HepG2 (cell line): ENCODE measurements at regions not wholly inside any gene's neighbourhood (a gene's known extent, or its start where the extent isn't known, plus 50 kb on each side); places are given as distances from the start of the nearest gene placed in this dataset.

ENCODE experiments used
- ATAC-seq: fragments of 200-7000 bp; cut with Tn5 transposase; 3 replicates; pipeline ENCODE4 v1.9.1; 2020; ENCODE audit warnings: mild to moderate bottlenecking, moderate library complexity
- BruUV-seq: library from RNA; stranded (reverse); fragments of 400-500 nt; replicated peaks from 2 replicates; lab custom pipeline; 2021; lab: Mats Ljungman, UMichigan
- CTCF ChIA-PET: fragments of 300-600 bp; formaldehyde crosslinking; extraction: SDS; loops from one replicate; lab custom pipeline; 2021; ENCODE audit warnings: low total read pairs, inconsistent platforms, low intra/inter-chr PET ratio; lab: Yijun Ruan, JAX
- POLR2A ChIA-PET: fragments of 350-600 bp; sonication (Branson Sonifier 250); formaldehyde crosslinking; loops from one replicate; lab custom pipeline; 2020; ENCODE audit warnings: antibody characterized with exemption, inconsistent platforms; lab: Yijun Ruan, JAX
- DNase-seq: peaks from one replicate; pipeline ENCODE4 v3.0.0-alpha.2; 2015; ENCODE audit warnings: low spot score
- FAIRE-seq: peaks from 3 replicates; lab custom pipeline; 2011; peaks lifted over from hg19 to GRCh38; lab: Jason Lieb, UNC
- H2AFZ ChIP-seq: one replicate; pipeline ENCODE4 v1.6.1; 2011; ENCODE audit warnings: low read length, inconsistent platforms
- H3K27ac ChIP-seq: fragments of 300-600 bp; 3 replicates; pipeline ENCODE4 v1.8.0; 2011; ENCODE audit warnings: mixed run types, mild to moderate bottlenecking, mixed read lengths, low read length, inconsistent platforms; ENCODE audit not compliant: insufficient read depth; ENCODE audit errors: extremely low read length
- H3K27me3 ChIP-seq, 2 experiments: fragments of 200-600 bp in 1 of 2; 2 replicates in 1 of 2; 3 replicates in 1 of 2; pipeline versions ENCODE4 v1.6.0 to v1.8.0; 2011; ENCODE audit warnings: low read length in 2 of 2, mild to moderate bottlenecking in 2 of 2, moderate library complexity in 2 of 2, inconsistent platforms in 1 of 2; ENCODE audit not compliant: insufficient read depth in 2 of 2, control insufficient read depth in 1 of 2
- H3K36me3 ChIP-seq, 2 experiments: fragments of 200-600 bp in 1 of 2; replicated peaks in 1 of 2; 2 replicates in 1 of 2; 3 replicates in 1 of 2; pipeline versions ENCODE4 v1.5.1 to v1.8.0; 2011; ENCODE audit warnings: low read length in 2 of 2, inconsistent platforms in 1 of 2; ENCODE audit not compliant: insufficient read depth in 2 of 2, control insufficient read depth in 1 of 2
- H3K4me1 ChIP-seq: 2 replicates; pipeline ENCODE4 v1.5.1; 2012; ENCODE audit warnings: low read length, inconsistent platforms; ENCODE audit not compliant: insufficient read depth
- H3K4me2 ChIP-seq: 2 replicates; pipeline ENCODE4 v1.6.0; 2011; ENCODE audit warnings: low read depth, low read length, inconsistent platforms
- H3K4me3 ChIP-seq, 3 experiments: fragments of 200-600 bp in 1 of 3; sonication (generic), shearing (Covaris generic) in 1 of 3; replicated peaks in 1 of 3; 2 replicates each; pipeline ENCODE4 v1.5.1; 2011 to 2016; ENCODE audit warnings: low read length in 3 of 3, inconsistent platforms in 2 of 3, low read depth in 2 of 3, mild to moderate bottlenecking in 2 of 3, control low read depth in 1 of 3, mixed read lengths in 1 of 3; ENCODE audit not compliant: insufficient read depth in 1 of 3
- H3K79me2 ChIP-seq: one replicate; pipeline ENCODE4 v1.6.1; 2011; ENCODE audit warnings: low read length, inconsistent platforms; ENCODE audit not compliant: insufficient read depth
- H3K9ac ChIP-seq: 2 replicates; pipeline ENCODE4 v1.6.0; 2011; ENCODE audit warnings: mild to moderate bottlenecking, low read depth, low read length, inconsistent platforms; ENCODE audit not compliant: insufficient read depth
- H3K9me3 ChIP-seq: 2 replicates; pipeline ENCODE4 v1.5.1; 2012; ENCODE audit warnings: mild to moderate bottlenecking, low read length
- H4K20me1 ChIP-seq: 2 replicates; pipeline ENCODE4 v1.6.0; 2011; ENCODE audit warnings: inconsistent platforms, mild to moderate bottlenecking, low read length, moderate library complexity; ENCODE audit not compliant: insufficient read depth
- ATRX ChIP-seq: sonication (generic); formaldehyde crosslinking; IDR thresholded peaks from 2 replicates; pipeline ENCODE4 v1.4.0; 2020; ENCODE audit warnings: missing genetic modification reagents, borderline replicate concordance
- JUN ChIP-seq: sonication (generic); formaldehyde crosslinking; IDR thresholded peaks from 2 replicates; pipeline ENCODE4 v1.4.0; 2020; ENCODE audit warnings: mild to moderate bottlenecking, missing genetic modification reagents
- MED1 ChIP-seq: sonication (generic); formaldehyde crosslinking; IDR thresholded peaks from 2 replicates; pipeline ENCODE4 v1.4.0; 2020; ENCODE audit warnings: missing genetic modification reagents
- RAD51 ChIP-seq: fragments of 450-650 bp; IDR thresholded peaks from 2 replicates; pipeline ENCODE4 v1.6.1; 2016; ENCODE audit warnings: borderline replicate concordance
- RELA ChIP-seq: sonication (generic); formaldehyde crosslinking; IDR thresholded peaks from 2 replicates; pipeline ENCODE4 v1.4.0; 2020; ENCODE audit warnings: missing genetic modification reagents
- REXO4 ChIP-seq: sonication (generic); formaldehyde crosslinking; IDR thresholded peaks from 2 replicates; pipeline ENCODE4 v1.8.0; 2022; ENCODE audit warnings: missing genetic modification reagents, mild to moderate bottlenecking, borderline replicate concordance
- RFX5 ChIP-seq: IDR thresholded peaks from 2 replicates; pipeline ENCODE4 v1.6.1; 2011; ENCODE audit warnings: low read depth, low read length, improper control_type of control experiment
- TFE3 ChIP-seq: IDR thresholded peaks from 2 replicates; pipeline ENCODE4 v1.6.1; 2016
- ZKSCAN1 ChIP-seq: fragments of 150-350 bp; IDR thresholded peaks from 2 replicates; pipeline ENCODE4 v1.6.1; 2014; ENCODE audit warnings: low read length
- ZNF17 ChIP-seq: sonication (generic); formaldehyde crosslinking; IDR thresholded peaks from 2 replicates; pipeline ENCODE4 v1.5.0; 2020; ENCODE audit warnings: mild to moderate bottlenecking, missing genetic modification reagents
- ZNF235 ChIP-seq: sonication (generic); formaldehyde crosslinking; IDR thresholded peaks from 2 replicates; pipeline ENCODE4 v1.8.1; 2023; ENCODE audit warnings: mild to moderate bottlenecking, missing genetic modification reagents, borderline replicate concordance
- ZNF281 ChIP-seq: sonication (generic); formaldehyde crosslinking; IDR thresholded peaks from 2 replicates; pipeline ENCODE4 v1.4.0; 2020; ENCODE audit warnings: missing genetic modification reagents, borderline replicate concordance
- ZNF619 ChIP-seq: sonication (generic); formaldehyde crosslinking; IDR thresholded peaks from 2 replicates; pipeline ENCODE4 v1.4.0; 2020; ENCODE audit warnings: mild to moderate bottlenecking, missing genetic modification reagents
- WGBS: methylation state at CpG from one replicate; pipeline ENCODE4 v1.1.6; 2017; ENCODE audit warnings: low lambda C conversion rate; 5-methylcytosine and 5-hydroxymethylcytosine counted together
- in situ Hi-C: cut with HindIII; loops from 2 replicates; pipeline ENCODE4 v1.10.0; 2017; ENCODE audit warnings: low pct_unique_long_range_greater_than_20kb; ENCODE audit not compliant: extremely low pct_ligation_motif_present
- intact Hi-C: fragments of 100-400 bp; cut with micrococcal nuclease; formaldehyde crosslinking; loops from one replicate; pipeline ENCODE4 v1.10.0; 2022; ENCODE audit not compliant: unreplicated experiment

GRCh38 chr3:16113704-16114103, 60.8 kb upstream of the GALNT15 start (continued):
- no peak for TF ChIP-seq ZNF281 (CRISPR knock-in tag)
- TF ChIP-seq ZNF619 (CRISPR knock-in tag), result no peak
- no peak for TF ChIP-seq ZKSCAN1
- TF ChIP-seq RELA (CRISPR knock-in tag), result no peak
- TF ChIP-seq JUN (CRISPR knock-in tag), result no peak
- TF ChIP-seq, all 625 proteins: peak for 0

- H3K27me3 ChIP-seq, result 0 out of 5 replicates have a peak, but pooled peaks cover 0 to 4% of the 10 kb centered on the region in 2 experiments
- no TSS peak for BruUV-seq
- no peak overlapping the region for H3K4me2 ChIP-seq
- H3K4me1 ChIP-seq, result no peaks in the 10 kb centered on the region
- H3K27ac ChIP-seq, result no peak overlapping the region
- POLR2A ChIA-PET, result no interaction called here
- no peaks in the 10 kb centered on the region for H3K36me3 ChIP-seq
- H2AFZ ChIP-seq, result no peak overlapping the region
- TF ChIP-seq REXO4 (CRISPR knock-in tag) (no peak), RAD51 (no peak), ZNF17 (CRISPR knock-in tag) (no peak), ATRX (CRISPR knock-in tag) (no peak), MED1 (CRISPR knock-in tag) (no peak), TFE3 (no peak), RFX5 (no peak), ZNF235 (CRISPR knock-in tag) (no peak)
- no peaks in the 10 kb centered on the region for H3K79me2 ChIP-seq
- H4K20me1 ChIP-seq, result no peaks in the 10 kb centered on the region
- in situ Hi-C loops (no loop called here), intact Hi-C loops (no loop called here)
- ATAC-seq (no peak), DNase-seq (no peak), FAIRE-seq (no peak)
- WGBS, result 43% methylated on average over 2 of the region's 2 CpGs
- CTCF ChIA-PET, result no interaction called here
- H3K9ac ChIP-seq, result no peak overlapping the region
- H3K9me3 ChIP-seq, result no peaks in the 10 kb centered on the region
- no peak overlapping the region for H3K4me3 ChIP-seq
Observed at GRCh38 chr3:16114429-16114828, 60.1 kb upstream of the GALNT15 start.
